NT2/D1 (cell line): ENCODE measurements at regions not wholly inside any gene's neighbourhood (a gene's known extent, or its start where the extent isn't known, plus 50 kb on each side); places are given as distances from the start of the nearest gene placed in this dataset.

Source experiments
- SUZ12 ChIP-seq: IDR thresholded peaks from 2 replicates; pipeline ENCODE4 v1.6.1; 2011; ENCODE audit not compliant: insufficient read length, insufficient read depth; ENCODE audit errors: extremely low read depth
- YY1 ChIP-seq: IDR thresholded peaks from 2 replicates; pipeline ENCODE4 v1.6.1; 2011; ENCODE audit not compliant: insufficient read length, insufficient read depth

DNA sequence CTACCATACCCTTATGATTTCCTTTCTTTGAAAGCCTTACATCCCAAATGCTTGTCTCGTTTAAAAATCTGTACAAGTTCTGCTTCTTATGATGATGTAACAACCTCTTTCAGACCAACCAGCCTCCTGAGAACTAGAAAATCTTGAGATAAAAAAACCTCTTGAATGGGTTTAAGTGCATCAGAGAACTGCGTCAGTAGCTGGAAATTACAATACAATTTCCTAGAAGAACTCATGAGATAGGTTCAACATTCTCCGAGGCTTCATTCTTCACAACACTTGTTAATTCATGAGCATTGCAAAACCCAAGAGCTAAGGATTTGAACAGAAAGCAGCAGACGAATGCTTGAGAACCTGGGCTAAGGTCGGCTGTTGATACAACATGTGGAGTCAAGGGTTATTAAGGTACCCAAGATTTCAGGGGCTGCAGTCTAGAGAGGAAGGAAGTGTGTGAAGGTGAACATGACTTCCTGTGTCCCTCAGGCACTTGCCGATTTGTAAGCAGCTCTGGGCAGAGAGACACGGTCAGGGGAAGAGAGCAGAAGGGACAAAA is 286.0 kb downstream of the ICE1 start:
- TF ChIP-seq SUZ12 (no peak), YY1 (no peak)
